ENCODE measurements at regions not wholly inside any gene's neighbourhood (a gene's known extent, or its start where the extent isn't known, plus 50 kb on each side); places are given as distances from the start of the nearest gene placed in this dataset.

- Histone ChIP-seq H2BK5ac (ENCODE audit: insufficient read length, low read length) (no peak overlapping the region), H3K27ac (ENCODE audit: insufficient read length, low read depth, low read length) (no peak overlapping the region), H3K79me2 (ENCODE audit: insufficient read depth, low read length) (no peaks in the 10 kb centered on the region), H4K8ac (replicated peaks; ENCODE audit: insufficient read length, low read depth, low read length) (no peak overlapping the region), H3K18ac (ENCODE audit: insufficient read length, low read depth, low read length) (no peak overlapping the region), H2BK120ac (ENCODE audit: low read depth, low read length, poor library complexity, severe bottlenecking) (no peak overlapping the region), H2AK5ac (ENCODE audit: insufficient read length, low read length) (no peak overlapping the region), H3K4ac (ENCODE audit: low read depth, low read length) (no peak overlapping the region), H2BK15ac (ENCODE audit: low read depth, low read length) (no peak overlapping the region), H4K91ac (ENCODE audit: insufficient read length, low read depth, low read length) (no peak overlapping the region), H2AFZ (ENCODE audit: low read length) (no peak overlapping the region), H4K5ac (ENCODE audit: insufficient read length, low read depth, low read length) (no peak overlapping the region), H4K20me1 (ENCODE audit: control insufficient read depth, insufficient read depth, insufficient read length) (no peaks in the 10 kb centered on the region), H3K14ac (ENCODE audit: insufficient read depth, low read length) (no peak overlapping the region), H3K23me2 (ENCODE audit: insufficient read length, low read depth, low read length, poor library complexity, severe bottlenecking) (no peaks in the 10 kb centered on the region), H3K4me1 (ENCODE audit: insufficient read depth, low read length) (0 out of 2 replicates have a peak, but pooled peaks cover 4% of the 10 kb centered on the region), H3K27me3 (ENCODE audit: insufficient read depth, low read length) (no peaks in the 10 kb centered on the region), H3K56ac (ENCODE audit: insufficient read length, low read depth, low read length) (no peak overlapping the region), H3K4me2 (ENCODE audit: insufficient read depth, insufficient read length, low read length) (no peak overlapping the region), H2BK12ac (ENCODE audit: insufficient read length, low read depth, low read length) (no peak overlapping the region), H3T11ph (ENCODE audit: low read length) (no peak overlapping the region), H3K9ac (ENCODE audit: extremely low read depth, insufficient read length, low read length) (no peak overlapping the region), H2BK20ac (ENCODE audit: low read depth, low read length, poor library complexity, severe bottlenecking) (no peak overlapping the region), H3K23ac (ENCODE audit: insufficient read length, low read depth, low read length) (no peak overlapping the region), H3K9me3 (ENCODE audit: control insufficient read depth, low read depth, low read length) (no peaks in the 10 kb centered on the region), H3K79me1 (ENCODE audit: insufficient read depth, low read depth, low read length, poor library complexity, severe bottlenecking) (no peaks in the 10 kb centered on the region)
- Mint-ChIP-seq H3K9me3 (no peaks in the 10 kb centered on the region), H3K27ac (no peak overlapping the region), H3K4me3 (no peak overlapping the region), H3K4me1 (peaks cover 30 to 40% of the 10 kb centered on the region in 2 experiments), H3K36me3 (ENCODE audit: insufficient read depth in 1 of 3, low read depth in 3 of 3) (no peaks in the 10 kb centered on the region), H3K27me3 (ENCODE audit: low read depth) (peaks cover 11% of the 10 kb centered on the region)
- DNase-seq, result peak; percentile 36
- no CpG with 5 or more reads among the region's 7 CpGs for WGBS (ENCODE audit: extremely low coverage, insufficient read length, low lambda C conversion rate)
- no peak for TF ChIP-seq CTCF (conservative IDR thresholded peaks at IDR 0.05)
Observed at GRCh38 chr3:72303926-72304325, 519.0 kb upstream of the PROK2 start.

Data from H9 (cell line).